ENCODE measurements at regions not wholly inside any gene's neighbourhood (a gene's known extent, or its start where the extent isn't known, plus 50 kb on each side); places are given as distances from the start of the nearest gene placed in this dataset.

DNA sequence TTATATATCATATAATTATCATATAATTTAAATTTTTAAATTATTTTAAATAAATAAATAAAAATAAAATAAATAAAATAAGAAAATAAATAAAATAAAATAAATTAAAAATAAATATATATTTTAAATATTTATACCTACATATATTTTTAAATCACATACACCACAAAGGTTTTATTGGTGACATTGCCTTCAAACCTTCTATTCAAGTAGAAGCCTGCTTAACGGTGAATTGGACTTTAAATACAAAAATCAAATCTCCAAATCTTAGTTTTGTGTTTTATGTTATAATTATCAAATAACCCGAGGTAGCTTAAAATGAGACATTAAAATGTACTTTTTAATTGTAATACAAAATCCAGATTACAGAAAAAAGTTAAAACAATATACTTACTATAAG, 1137.8 kb downstream of the HACE1 start (continued):
- TF ChIP-seq, protein P1, sequence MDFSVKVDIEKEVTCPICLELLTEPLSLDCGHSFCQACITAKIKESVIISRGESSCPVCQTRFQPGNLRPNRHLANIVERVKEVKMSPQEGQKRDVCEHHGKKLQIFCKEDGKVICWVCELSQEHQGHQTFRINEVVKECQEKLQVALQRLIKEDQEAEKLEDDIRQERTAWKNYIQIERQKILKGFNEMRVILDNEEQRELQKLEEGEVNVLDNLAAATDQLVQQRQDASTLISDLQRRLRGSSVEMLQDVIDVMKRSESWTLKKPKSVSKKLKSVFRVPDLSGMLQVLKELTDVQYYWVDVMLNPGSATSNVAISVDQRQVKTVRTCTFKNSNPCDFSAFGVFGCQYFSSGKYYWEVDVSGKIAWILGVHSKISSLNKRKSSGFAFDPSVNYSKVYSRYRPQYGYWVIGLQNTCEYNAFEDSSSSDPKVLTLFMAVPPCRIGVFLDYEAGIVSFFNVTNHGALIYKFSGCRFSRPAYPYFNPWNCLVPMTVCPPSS (IDR thresholded peaks at IDR 0.05), result no peak
- TF ChIP-seq IKZF1 (IDR thresholded peaks at IDR 0.05), result no peak
- TF ChIP-seq TOE1 (CRISPR knock-in tag; IDR thresholded peaks at IDR 0.05), result no peak
- no peak for TF ChIP-seq FOXM1 (CRISPR knock-in tag; IDR thresholded peaks at IDR 0.05)
- TF ChIP-seq MXD4 (CRISPR knock-in tag; IDR thresholded peaks at IDR 0.05), result no peak
- TF ChIP-seq ZNF607 (CRISPR knock-in tag; IDR thresholded peaks at IDR 0.05; ENCODE audit: borderline replicate concordance), result no peak

DNA sequence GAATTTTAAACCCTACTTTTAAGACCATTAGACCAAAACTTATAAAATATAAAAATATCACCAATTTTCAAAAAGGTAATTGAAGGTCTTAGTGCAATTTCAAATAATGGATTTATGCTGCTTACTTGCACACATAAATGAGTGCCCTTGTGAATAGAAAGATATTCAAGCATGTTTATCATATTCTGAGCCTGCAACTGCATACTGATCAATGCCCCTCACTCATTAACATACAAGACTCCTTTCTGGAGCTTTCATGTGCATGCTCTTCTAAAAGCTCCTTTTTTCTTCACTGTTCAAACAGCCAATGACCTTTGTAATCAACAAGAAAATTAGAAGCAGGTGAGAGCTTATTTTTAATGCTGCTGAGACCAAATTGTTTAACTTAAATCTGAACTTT, 1139.3 kb downstream of the HACE1 start:
- Histone ChIP-seq H3K27me3 (ENCODE audit: control insufficient read depth in 1 of 2, insufficient read depth in 2 of 2, low read length in 2 of 2) (no peaks in the 10 kb centered on the region), H4K20me1 (ENCODE audit: insufficient read depth, low read length) (no peaks in the 10 kb centered on the region), H3K36me3 (replicated peaks in 1 of 2; ENCODE audit: control insufficient read depth in 1 of 2, insufficient read depth in 2 of 2, low read length in 2 of 2) (no peaks in the 10 kb centered on the region), H3K4me3 (replicated peaks in 1 of 3; ENCODE audit: insufficient read depth in 1 of 3, low read depth in 2 of 3, low read length in 3 of 3) (no peak overlapping the region), H3K4me2 (ENCODE audit: low read depth, low read length) (no peak overlapping the region), H3K27ac (ENCODE audit: extremely low read length, insufficient read depth, low read length) (no peak overlapping the region), H3K4me1 (ENCODE audit: insufficient read depth, low read length) (no peaks in the 10 kb centered on the region), H3K79me2 (ENCODE audit: insufficient read depth, low read length) (no peaks in the 10 kb centered on the region), H3K9me3 (ENCODE audit: low read length) (no peaks in the 10 kb centered on the region), H2AFZ (ENCODE audit: low read length) (no peak overlapping the region), H3K9ac (ENCODE audit: insufficient read depth, low read depth, low read length) (no peak overlapping the region)
- intact Hi-C loops (cut with micrococcal nuclease; ENCODE audit: unreplicated experiment) (no loop called here), in situ Hi-C loops (cut with HindIII; ENCODE audit: extremely low pct_ligation_motif_present, low pct_unique_long_range_greater_than_20kb) (no loop called here)
- ChIA-PET POLR2A (no interaction called here), CTCF (ENCODE audit: low intra/inter-chr PET ratio, low total read pairs) (no interaction called here)
- DNase-seq (ENCODE audit: low spot score) (no peak), FAIRE-seq (no peak), ATAC-seq (no peak)
- BruUV-seq (replicated peaks), result no TSS peak
- TF ChIP-seq, protein P2, sequence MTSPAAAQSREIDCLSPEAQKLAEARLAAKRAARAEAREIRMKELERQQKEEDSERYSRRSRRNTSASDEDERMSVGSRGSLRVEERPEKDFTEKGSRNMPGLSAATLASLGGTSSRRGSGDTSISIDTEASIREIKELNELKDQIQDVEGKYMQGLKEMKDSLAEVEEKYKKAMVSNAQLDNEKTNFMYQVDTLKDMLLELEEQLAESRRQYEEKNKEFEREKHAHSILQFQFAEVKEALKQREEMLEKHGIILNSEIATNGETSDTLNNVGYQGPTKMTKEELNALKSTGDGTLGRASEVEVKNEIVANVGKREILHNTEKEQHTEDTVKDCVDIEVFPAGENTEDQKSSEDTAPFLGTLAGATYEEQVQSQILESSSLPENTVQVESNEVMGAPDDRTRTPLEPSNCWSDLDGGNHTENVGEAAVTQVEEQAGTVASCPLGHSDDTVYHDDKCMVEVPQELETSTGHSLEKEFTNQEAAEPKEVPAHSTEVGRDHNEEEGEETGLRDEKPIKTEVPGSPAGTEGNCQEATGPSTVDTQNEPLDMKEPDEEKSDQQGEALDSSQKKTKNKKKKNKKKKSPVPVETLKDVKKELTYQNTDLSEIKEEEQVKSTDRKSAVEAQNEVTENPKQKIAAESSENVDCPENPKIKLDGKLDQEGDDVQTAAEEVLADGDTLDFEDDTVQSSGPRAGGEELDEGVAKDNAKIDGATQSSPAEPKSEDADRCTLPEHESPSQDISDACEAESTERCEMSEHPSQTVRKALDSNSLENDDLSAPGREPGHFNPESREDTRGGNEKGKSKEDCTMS (CRISPR knock-in tag; conservative IDR thresholded peaks at IDR 0.05), result no peak
- TF ChIP-seq CAMTA2 (CRISPR knock-in tag; IDR thresholded peaks at IDR 0.05; ENCODE audit: borderline replicate concordance) (no peak), ZNF577 (CRISPR knock-in tag; IDR thresholded peaks at IDR 0.05; ENCODE audit: borderline replicate concordance, low read depth) (no peak), ZNF354B (CRISPR knock-in tag; IDR thresholded peaks at IDR 0.05) (no peak), ZNF263 (CRISPR knock-in tag; IDR thresholded peaks at IDR 0.05) (no peak), KDM4B (CRISPR knock-in tag; IDR thresholded peaks at IDR 0.05) (no peak), ZBTB42 (CRISPR knock-in tag; IDR thresholded peaks at IDR 0.05) (no peak), NFRKB (IDR thresholded peaks at IDR 0.05) (no peak), ZNF619 (CRISPR knock-in tag; IDR thresholded peaks at IDR 0.05) (no peak), KAT7 (CRISPR knock-in tag; IDR thresholded peaks at IDR 0.05; ENCODE audit: borderline replicate concordance) (no peak), FOXK2 (IDR thresholded peaks at IDR 0.05) (no peak)
- TF ChIP-seq, protein P3, sequence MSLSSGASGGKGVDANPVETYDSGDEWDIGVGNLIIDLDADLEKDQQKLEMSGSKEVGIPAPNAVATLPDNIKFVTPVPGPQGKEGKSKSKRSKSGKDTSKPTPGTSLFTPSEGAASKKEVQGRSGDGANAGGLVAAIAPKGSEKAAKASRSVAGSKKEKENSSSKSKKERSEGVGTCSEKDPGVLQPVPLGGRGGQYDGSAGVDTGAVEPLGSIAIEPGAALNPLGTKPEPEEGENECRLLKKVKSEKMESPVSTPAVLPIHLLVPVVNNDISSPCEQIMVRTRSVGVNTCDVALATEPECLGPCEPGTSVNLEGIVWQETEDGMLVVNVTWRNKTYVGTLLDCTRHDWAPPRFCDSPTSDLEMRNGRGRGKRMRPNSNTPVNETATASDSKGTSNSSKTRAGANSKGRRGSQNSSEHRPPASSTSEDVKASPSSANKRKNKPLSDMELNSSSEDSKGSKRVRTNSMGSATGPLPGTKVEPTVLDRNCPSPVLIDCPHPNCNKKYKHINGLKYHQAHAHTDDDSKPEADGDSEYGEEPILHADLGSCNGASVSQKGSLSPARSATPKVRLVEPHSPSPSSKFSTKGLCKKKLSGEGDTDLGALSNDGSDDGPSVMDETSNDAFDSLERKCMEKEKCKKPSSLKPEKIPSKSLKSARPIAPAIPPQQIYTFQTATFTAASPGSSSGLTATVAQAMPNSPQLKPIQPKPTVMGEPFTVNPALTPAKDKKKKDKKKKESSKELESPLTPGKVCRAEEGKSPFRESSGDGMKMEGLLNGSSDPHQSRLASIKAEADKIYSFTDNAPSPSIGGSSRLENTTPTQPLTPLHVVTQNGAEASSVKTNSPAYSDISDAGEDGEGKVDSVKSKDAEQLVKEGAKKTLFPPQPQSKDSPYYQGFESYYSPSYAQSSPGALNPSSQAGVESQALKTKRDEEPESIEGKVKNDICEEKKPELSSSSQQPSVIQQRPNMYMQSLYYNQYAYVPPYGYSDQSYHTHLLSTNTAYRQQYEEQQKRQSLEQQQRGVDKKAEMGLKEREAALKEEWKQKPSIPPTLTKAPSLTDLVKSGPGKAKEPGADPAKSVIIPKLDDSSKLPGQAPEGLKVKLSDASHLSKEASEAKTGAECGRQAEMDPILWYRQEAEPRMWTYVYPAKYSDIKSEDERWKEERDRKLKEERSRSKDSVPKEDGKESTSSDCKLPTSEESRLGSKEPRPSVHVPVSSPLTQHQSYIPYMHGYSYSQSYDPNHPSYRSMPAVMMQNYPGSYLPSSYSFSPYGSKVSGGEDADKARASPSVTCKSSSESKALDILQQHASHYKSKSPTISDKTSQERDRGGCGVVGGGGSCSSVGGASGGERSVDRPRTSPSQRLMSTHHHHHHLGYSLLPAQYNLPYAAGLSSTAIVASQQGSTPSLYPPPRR (CRISPR knock-in tag; IDR thresholded peaks at IDR 0.05; ENCODE audit: borderline replicate concordance), result no peak

Data from HepG2 (cell line).